ENCODE measurements at regions not wholly inside any gene's neighbourhood (a gene's known extent, or its start where the extent isn't known, plus 50 kb on each side); places are given as distances from the start of the nearest gene placed in this dataset.
"Not testable (repeated sequence)": the region's sequence is repeated elsewhere in the genome, so short reads cannot be mapped to it uniquely, and the experiment has no call there.

DNA sequence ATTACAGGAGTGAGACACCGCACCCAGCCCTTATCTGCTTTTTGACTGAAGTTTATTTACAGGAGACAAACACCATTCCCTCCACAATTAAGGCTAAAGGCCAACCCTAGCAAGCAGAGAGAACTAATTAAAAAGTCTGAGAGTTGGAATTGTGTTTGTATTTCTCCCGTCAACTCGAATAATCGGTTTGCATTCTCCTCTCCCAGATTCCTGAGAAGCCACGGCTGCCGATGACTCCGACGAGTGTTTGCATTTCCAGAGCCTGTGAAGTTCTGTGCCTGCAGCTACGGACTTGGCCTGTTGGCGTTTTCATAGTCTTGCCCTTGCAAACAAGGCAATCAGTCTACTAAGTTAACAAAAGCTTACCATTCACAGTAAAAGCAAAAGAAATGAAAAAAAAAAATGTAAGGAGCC lies 73.2 kb upstream of the NUP50 start:
- DNase-seq (ENCODE audit: low spot score), result no peak
- no peaks in the 10 kb centered on the region for H3K36me3 Mint-ChIP-seq (ENCODE audit: low read depth, unreplicated experiment)
- no peak overlapping the region for H3K27ac Mint-ChIP-seq (ENCODE audit: unreplicated experiment)
- no peaks in the 10 kb centered on the region for H3K4me1 Mint-ChIP-seq (ENCODE audit: unreplicated experiment)
- no peak for TF ChIP-seq CTCF (IDR thresholded peaks at IDR 0.05; ENCODE audit: unreplicated experiment)
- no peak overlapping the region for H3K4me3 Mint-ChIP-seq (ENCODE audit: unreplicated experiment)
- H3K9me3 Mint-ChIP-seq (ENCODE audit: unreplicated experiment), result no peaks in the 10 kb centered on the region
- peaks cover 7% of the 10 kb centered on the region for H3K27me3 Mint-ChIP-seq (ENCODE audit: unreplicated experiment)

DNA sequence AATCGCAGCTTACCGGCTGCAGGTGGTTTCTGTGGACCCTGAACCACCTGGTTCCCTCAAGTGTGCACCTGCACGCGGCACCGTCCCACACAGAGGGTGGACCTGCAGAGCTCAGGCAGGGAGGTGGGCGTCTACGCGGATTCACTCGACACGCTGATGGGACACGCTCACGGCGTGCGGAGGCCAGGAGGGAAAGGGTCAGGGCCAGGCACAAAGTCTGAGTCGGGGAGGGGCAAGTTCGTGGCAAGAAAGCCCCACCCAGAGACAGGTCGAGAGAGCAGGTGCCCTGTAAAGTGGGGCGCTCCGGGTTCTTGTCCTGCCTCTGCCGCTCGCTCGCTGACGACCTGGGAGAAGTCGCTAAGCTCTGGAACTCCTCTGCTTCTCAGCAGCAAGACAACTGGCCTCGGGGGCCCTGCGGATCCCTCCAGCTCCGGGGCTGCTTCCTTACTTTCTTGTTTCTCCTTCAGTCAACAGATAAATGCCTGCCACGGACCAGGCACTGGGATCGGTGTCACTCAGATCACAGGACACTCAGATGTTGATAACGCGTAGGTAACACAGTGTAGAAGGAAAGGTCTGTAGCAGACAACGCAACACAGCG lies 72.4 kb upstream of the NUP50 start:
- H3K4me1 Mint-ChIP-seq (ENCODE audit: unreplicated experiment), result no peaks in the 10 kb centered on the region
- H3K9me3 Mint-ChIP-seq (ENCODE audit: unreplicated experiment), result no peaks in the 10 kb centered on the region
- no peak for TF ChIP-seq CTCF (IDR thresholded peaks at IDR 0.05; ENCODE audit: unreplicated experiment)
- no peaks in the 10 kb centered on the region for H3K36me3 Mint-ChIP-seq (ENCODE audit: low read depth, unreplicated experiment)
- H3K27me3 Mint-ChIP-seq (ENCODE audit: unreplicated experiment), result peaks cover 7% of the 10 kb centered on the region
- H3K27ac Mint-ChIP-seq (ENCODE audit: unreplicated experiment), result no peak overlapping the region
- H3K4me3 Mint-ChIP-seq (ENCODE audit: unreplicated experiment), result no peak overlapping the region
- no peak for DNase-seq (ENCODE audit: low spot score)

- not testable (repeated sequence) for H3K27me3 Mint-ChIP-seq (ENCODE audit: unreplicated experiment); H3K4me1 Mint-ChIP-seq (ENCODE audit: unreplicated experiment); H3K36me3 Mint-ChIP-seq (ENCODE audit: low read depth, unreplicated experiment); DNase-seq (ENCODE audit: low spot score); H3K9me3 Mint-ChIP-seq (ENCODE audit: unreplicated experiment); H3K27ac Mint-ChIP-seq (ENCODE audit: unreplicated experiment); H3K4me3 Mint-ChIP-seq (ENCODE audit: unreplicated experiment)
Observed at GRCh38 chr22:45091875-45092274, 71.8 kb upstream of the NUP50 start.

DNA sequence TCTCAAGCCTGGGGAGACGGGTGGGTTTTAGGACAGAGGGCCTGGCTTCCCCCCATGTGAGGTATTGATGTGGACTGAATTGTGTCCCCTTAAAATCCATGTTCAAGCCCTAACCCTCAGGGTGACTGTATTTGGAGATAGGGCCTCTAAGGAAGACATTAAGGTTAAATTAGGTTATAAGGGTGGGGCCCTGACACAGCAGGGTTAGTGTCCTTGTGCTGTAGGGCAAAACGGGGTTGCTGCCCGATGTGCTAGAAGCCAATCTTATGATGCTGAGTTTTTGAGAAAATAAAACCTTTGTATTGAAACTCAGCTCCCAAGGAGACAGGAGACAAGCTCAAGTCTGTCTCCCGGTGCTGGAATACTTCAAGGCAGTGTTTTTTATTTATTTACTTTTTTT lies 71.1 kb upstream of the NUP50 start:
- H3K4me1 Mint-ChIP-seq (ENCODE audit: unreplicated experiment), result no peaks in the 10 kb centered on the region
- no peak for TF ChIP-seq CTCF (IDR thresholded peaks at IDR 0.05; ENCODE audit: unreplicated experiment)

DNA sequence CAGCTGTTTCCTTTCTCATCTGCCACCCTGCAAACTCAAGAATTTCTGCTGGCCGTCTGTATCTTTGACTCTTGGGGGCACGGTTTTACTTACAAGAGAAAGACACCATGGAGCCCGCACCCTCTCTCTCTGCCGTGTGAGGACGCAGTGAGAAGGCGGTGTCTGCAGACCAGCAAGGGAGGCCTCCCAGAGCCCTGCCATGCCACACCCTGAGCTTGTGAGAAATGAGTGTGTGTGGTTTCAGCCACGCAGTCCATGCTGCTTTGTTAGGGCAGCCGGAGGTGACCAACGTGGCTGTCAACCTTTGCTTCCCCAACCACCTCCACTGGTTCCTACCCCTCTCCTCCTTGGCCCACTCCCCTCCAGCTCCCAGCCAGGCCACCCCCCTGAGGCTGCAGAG lies 70.1 kb upstream of the NUP50 start:
- no peak for TF ChIP-seq CTCF (IDR thresholded peaks at IDR 0.05; ENCODE audit: unreplicated experiment)
- Mint-ChIP-seq H3K27ac (ENCODE audit: unreplicated experiment) (no peak overlapping the region), H3K4me3 (ENCODE audit: unreplicated experiment) (no peak overlapping the region), H3K27me3 (ENCODE audit: unreplicated experiment) (peaks cover 9% of the 10 kb centered on the region), H3K4me1 (ENCODE audit: unreplicated experiment) (no peaks in the 10 kb centered on the region), H3K9me3 (ENCODE audit: unreplicated experiment) (no peaks in the 10 kb centered on the region), H3K36me3 (ENCODE audit: low read depth, unreplicated experiment) (no peaks in the 10 kb centered on the region)
- DNase-seq (ENCODE audit: low spot score), result no peak

More for the DNA sequence above, 71.1 kb upstream of the NUP50 start:
- no peak overlapping the region for H3K4me3 Mint-ChIP-seq (ENCODE audit: unreplicated experiment)
- DNase-seq (ENCODE audit: low spot score), result no peak
- no peaks in the 10 kb centered on the region for H3K36me3 Mint-ChIP-seq (ENCODE audit: low read depth, unreplicated experiment)
- no peaks in the 10 kb centered on the region for H3K9me3 Mint-ChIP-seq (ENCODE audit: unreplicated experiment)
- no peak overlapping the region for H3K27ac Mint-ChIP-seq (ENCODE audit: unreplicated experiment)
- peaks cover 7% of the 10 kb centered on the region for H3K27me3 Mint-ChIP-seq (ENCODE audit: unreplicated experiment)
